Gastrocnemius medialis (tissue), 4 donors: ENCODE measurements at regions not wholly inside any gene's neighbourhood (a gene's known extent, or its start where the extent isn't known, plus 50 kb on each side); places are given as distances from the start of the nearest gene placed in this dataset.
"Not testable (repeated sequence)": the region's sequence is repeated elsewhere in the genome, so short reads cannot be mapped to it uniquely, and the experiment has no call there.

Experiments used
- ATAC-seq, 2 donors: fragments of 150-250 bp; one replicate each; pipeline ENCODE4 v1.9.1; 2016
- DNase-seq, 2 donors: peaks; one replicate each; pipeline ENCODE4 v3.0.0-alpha.2; 2019
- H3K27ac ChIP-seq, 4 donors: fragments of 200-600 bp; sonication (generic); 1 replicate in 1 of 4; 2 replicates in 3 of 4; pipeline ENCODE4 v1.5.1; 2016 to 2018; ENCODE audit warnings: mild to moderate bottlenecking in 2 of 4, moderate library complexity in 1 of 4
- H3K27me3 ChIP-seq, 3 donors: fragments of 200-600 bp; sonication (generic) in 2 of 3; 1 replicate in 1 of 3; 2 replicates in 2 of 3; pipeline versions ENCODE4 v1.5.1 to v1.6.0; 2016 to 2019; ENCODE audit warnings: mild to moderate bottlenecking in 1 of 3, moderate library complexity in 1 of 3
- H3K36me3 ChIP-seq, 2 donors: fragments of 200-600 bp; sonication (generic) in 1 of 2; one replicate each; pipeline ENCODE4 v1.5.1; 2017 to 2018
- H3K4me1 ChIP-seq, 2 donors: fragments of 200-600 bp; sonication (generic) in 1 of 2; one replicate each; pipeline ENCODE4 v1.5.1; 2016 to 2017; ENCODE audit warnings: mild to moderate bottlenecking in 2 of 2
- H3K4me3 ChIP-seq, 4 donors: fragments of 200-600 bp; sonication (generic) in 3 of 4; 1 replicate in 1 of 4; 2 replicates in 3 of 4; pipeline ENCODE4 v1.5.1; 2016 to 2019; ENCODE audit warnings: mild to moderate bottlenecking in 2 of 4
- H3K9me3 ChIP-seq, 3 donors: fragments of 200-600 bp; sonication (generic) in 2 of 3; 1 replicate in 1 of 3; 2 replicates in 2 of 3; pipeline ENCODE4 v1.5.1; 2016 to 2019
- POLR2A ChIP-seq, 2 donors: fragments of 450-650 bp; IDR thresholded peaks; one replicate each; pipeline ENCODE4 v1.6.1; 2017; ENCODE audit warnings: antibody characterized with exemption in 2 of 2, mild to moderate bottlenecking in 2 of 2, moderate library complexity in 2 of 2
- in situ Hi-C, 4 donors: fragments of 200-750 bp; cut with MboI; loops; one replicate each; pipeline versions ENCODE4 v1.15.0 to v1.8.0; 2017; ENCODE audit warnings: low sequenced_read_pairs in 4 of 4
- intact Hi-C: fragments of 100-400 bp; cut with DNase I; formaldehyde crosslinking; loops from one replicate; pipeline ENCODE4 v1.15.1; 2023; ENCODE audit warnings: low total_unique reads
- TF ChIP-seq, protein P1 (sequence below), 5 experiments: fragments of 450-650 bp in 3 of 5; fragments of 200-600 bp in 2 of 5; sonication (generic) in 2 of 5; IDR thresholded peaks in 4 of 5; conservative IDR thresholded peaks in 1 of 5; 1 replicate in 4 of 5; 2 replicates in 1 of 5; pipeline ENCODE4 v1.5.1; 2016 to 2019; ENCODE audit warnings: antibody characterized with exemption in 5 of 5, mild to moderate bottlenecking in 3 of 5, moderate library complexity in 3 of 5

DNA sequence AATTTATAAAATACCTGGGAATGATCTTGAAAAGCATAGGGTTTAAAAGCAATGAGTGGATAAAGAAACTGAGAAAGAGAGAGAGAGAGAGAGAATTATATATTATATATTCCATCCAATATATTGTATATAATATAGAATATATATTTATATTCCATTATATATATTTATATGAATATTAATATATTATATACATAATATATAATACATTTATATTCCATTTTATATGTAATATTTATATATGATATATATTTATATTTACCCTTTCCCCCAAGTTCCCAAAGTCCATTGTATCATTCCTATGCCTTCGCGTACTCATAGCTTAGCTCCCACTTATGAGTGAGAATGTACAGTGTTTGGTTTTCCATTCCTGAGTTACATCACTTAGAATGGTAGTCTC, 69.9 kb upstream of the SLC35F3 start:
- Histone ChIP-seq H3K27me3 (no peaks in the 10 kb centered on the region), H3K9me3 (no peaks in the 10 kb centered on the region), H3K4me3 (no peak overlapping the region), H3K27ac (no peak overlapping the region), H3K4me1 (no peaks in the 10 kb centered on the region), H3K36me3 (no peaks in the 10 kb centered on the region)
- ATAC-seq (no peak), DNase-seq (no peak)
- intact Hi-C loops (no loop called here), in situ Hi-C loops (no loop called here)
- TF ChIP-seq POLR2A (IDR thresholded peaks at IDR 0.05), result no peak
- TF ChIP-seq, protein P1, sequence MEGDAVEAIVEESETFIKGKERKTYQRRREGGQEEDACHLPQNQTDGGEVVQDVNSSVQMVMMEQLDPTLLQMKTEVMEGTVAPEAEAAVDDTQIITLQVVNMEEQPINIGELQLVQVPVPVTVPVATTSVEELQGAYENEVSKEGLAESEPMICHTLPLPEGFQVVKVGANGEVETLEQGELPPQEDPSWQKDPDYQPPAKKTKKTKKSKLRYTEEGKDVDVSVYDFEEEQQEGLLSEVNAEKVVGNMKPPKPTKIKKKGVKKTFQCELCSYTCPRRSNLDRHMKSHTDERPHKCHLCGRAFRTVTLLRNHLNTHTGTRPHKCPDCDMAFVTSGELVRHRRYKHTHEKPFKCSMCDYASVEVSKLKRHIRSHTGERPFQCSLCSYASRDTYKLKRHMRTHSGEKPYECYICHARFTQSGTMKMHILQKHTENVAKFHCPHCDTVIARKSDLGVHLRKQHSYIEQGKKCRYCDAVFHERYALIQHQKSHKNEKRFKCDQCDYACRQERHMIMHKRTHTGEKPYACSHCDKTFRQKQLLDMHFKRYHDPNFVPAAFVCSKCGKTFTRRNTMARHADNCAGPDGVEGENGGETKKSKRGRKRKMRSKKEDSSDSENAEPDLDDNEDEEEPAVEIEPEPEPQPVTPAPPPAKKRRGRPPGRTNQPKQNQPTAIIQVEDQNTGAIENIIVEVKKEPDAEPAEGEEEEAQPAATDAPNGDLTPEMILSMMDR (IDR thresholded peaks at IDR 0.05 in 4 of 5, conservative IDR thresholded peaks at IDR 0.05 in 1 of 5), result no peak

DNA sequence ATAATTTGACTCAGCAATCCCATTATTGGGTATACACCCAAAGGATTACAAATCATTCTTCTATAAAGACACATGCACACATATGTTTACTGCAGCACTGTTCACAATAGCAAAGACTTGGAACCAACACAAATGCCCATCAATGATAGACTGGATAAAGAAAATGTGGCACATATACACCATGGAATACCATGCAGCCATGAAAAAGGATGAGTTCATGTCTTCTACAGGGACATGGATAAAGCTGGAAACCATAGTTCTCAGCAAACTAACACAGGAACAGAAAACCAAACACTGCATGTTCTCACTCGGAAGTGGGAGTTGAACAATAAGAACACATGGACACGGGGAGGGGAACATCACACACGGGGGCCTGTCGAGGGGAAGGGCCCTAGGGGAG, 66.3 kb upstream of the SLC35F3 start:
- in situ Hi-C loops, H3K27ac ChIP-seq, H3K36me3 ChIP-seq, H3K9me3 ChIP-seq, H3K4me3 ChIP-seq, ATAC-seq, intact Hi-C loops, DNase-seq, H3K27me3 ChIP-seq, H3K4me1 ChIP-seq: not testable (repeated sequence)

DNA sequence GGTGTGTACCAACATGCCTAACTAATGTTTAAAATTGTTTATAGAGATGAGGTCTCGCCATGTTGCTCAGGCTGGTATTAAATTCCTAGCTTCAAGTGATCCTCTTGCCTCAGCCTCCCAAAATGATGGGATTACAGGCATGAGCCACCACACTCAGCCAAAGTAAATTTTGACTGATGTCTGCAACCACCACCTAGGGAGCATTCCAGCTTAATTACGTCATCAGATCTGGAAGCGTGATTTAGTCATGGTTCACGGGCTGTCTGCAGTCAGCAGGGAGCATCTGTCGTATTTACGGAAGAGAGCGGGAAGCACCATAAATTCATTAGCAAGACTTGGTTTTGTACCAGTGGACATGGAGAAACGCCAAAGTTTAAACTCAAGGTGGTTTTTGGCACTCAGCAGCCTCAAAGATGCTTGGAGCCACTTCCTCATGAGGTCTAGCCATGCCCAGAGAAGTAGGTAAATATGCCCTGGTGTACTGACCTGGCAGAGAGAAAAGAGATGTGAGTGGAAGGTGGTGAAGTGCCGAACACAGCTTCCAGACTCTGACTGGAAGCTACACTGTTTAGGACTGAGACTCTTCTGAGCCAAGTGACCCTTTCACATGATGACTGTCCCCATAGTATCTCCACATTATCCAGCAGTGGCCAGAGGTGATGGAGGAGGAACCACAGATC, 60.8 kb upstream of the SLC35F3 start:
- no peak for TF ChIP-seq POLR2A (IDR thresholded peaks at IDR 0.05)
- TF ChIP-seq, protein P1 (IDR thresholded peaks at IDR 0.05 in 4 of 5, conservative IDR thresholded peaks at IDR 0.05 in 1 of 5), result no peak
- intact Hi-C loops, result no loop called here
- DNase-seq (no peak), ATAC-seq (no peak)
- in situ Hi-C loops, result no loop called here
- Histone ChIP-seq H3K4me3 (no peak overlapping the region), H3K9me3 (peaks cover 0 to 4% (median 0%) of the 10 kb centered on the region in 3 donors), H3K36me3 (no peaks in the 10 kb centered on the region), H3K4me1 (no peaks in the 10 kb centered on the region), H3K27me3 (no peaks in the 10 kb centered on the region), H3K27ac (no peak overlapping the region)

DNA sequence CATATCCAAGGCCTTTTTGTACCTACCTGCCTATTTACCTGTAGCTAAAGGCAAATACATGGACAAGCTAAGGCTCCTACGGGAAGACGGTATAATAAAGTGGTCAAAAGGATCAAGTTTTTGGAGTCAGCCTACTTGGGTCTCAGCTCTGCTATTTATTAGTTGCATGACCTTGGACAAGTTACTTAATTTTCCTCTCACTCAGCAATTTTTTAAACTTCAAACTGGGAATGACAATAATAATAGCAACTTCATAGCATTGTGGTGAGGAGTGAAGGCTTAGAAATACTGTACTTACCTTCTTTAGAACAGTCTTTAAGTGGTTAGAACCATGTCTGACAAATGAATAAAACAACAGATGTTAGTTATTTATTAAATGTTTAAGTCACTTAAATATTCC, 60.2 kb upstream of the SLC35F3 start:
- no peak for DNase-seq
- in situ Hi-C loops (no loop called here), intact Hi-C loops (no loop called here)
- Histone ChIP-seq H3K9me3 (peaks cover 0 to 4% (median 0%) of the 10 kb centered on the region in 3 donors), H3K27me3 (no peaks in the 10 kb centered on the region), H3K4me1 (no peaks in the 10 kb centered on the region), H3K36me3 (no peaks in the 10 kb centered on the region), H3K4me3 (no peak overlapping the region), H3K27ac (no peak overlapping the region)
- ATAC-seq, result no peak
- TF ChIP-seq POLR2A (IDR thresholded peaks at IDR 0.05), result no peak
- TF ChIP-seq, protein P1 (IDR thresholded peaks at IDR 0.05 in 4 of 5, conservative IDR thresholded peaks at IDR 0.05 in 1 of 5), result no peak

DNA sequence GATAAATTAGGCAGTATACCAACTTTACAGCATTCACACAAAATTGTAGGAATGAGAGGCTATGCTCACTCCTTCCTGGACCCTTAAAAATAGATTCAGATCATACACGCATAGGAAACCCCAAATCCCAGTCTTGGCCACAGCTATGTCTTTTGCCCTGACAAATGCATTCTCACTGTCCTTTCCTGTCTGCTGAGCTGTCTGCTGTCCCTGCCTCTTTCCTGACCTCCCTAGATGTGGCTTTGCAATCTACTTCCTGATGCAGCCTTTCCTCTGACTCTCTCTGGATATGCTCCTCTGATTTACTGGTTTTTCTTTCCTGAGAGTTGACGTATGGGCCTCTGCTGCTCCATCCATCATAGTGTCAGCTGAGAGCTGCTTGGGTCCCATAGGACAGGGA, 59.8 kb upstream of the SLC35F3 start:
- no peak overlapping the region for H3K4me3 ChIP-seq
- H3K27ac ChIP-seq, result no peak overlapping the region
- H3K36me3 ChIP-seq, result no peaks in the 10 kb centered on the region
- H3K9me3 ChIP-seq, result peaks cover 0 to 4% (median 0%) of the 10 kb centered on the region in 3 donors
- in situ Hi-C loops, result no loop called here
- H3K4me1 ChIP-seq, result no peaks in the 10 kb centered on the region
- no peaks in the 10 kb centered on the region for H3K27me3 ChIP-seq
- DNase-seq (no peak), ATAC-seq (no peak)
- TF ChIP-seq, protein P1 (IDR thresholded peaks at IDR 0.05 in 4 of 5, conservative IDR thresholded peaks at IDR 0.05 in 1 of 5), result no peak
- no peak for TF ChIP-seq POLR2A (IDR thresholded peaks at IDR 0.05)
- intact Hi-C loops, result no loop called here
